ENCODE measurements at regions not wholly inside any gene's neighbourhood (a gene's known extent, or its start where the extent isn't known, plus 50 kb on each side); places are given as distances from the start of the nearest gene placed in this dataset.

GRCh38 chr5:26432386-26432785, 606.0 kb downstream of the CDH9 start:
- Histone ChIP-seq H3K4me3 (no peak overlapping the region), H3K36me3 (ENCODE audit: control insufficient read depth in 2 of 2, insufficient read depth in 2 of 2, low read length in 1 of 2) (no peaks in the 10 kb centered on the region), H3K9ac (ENCODE audit: control insufficient read depth, insufficient read depth, low read length) (no peak overlapping the region), H3K9me3 (replicated peaks; ENCODE audit: control insufficient read depth, insufficient read depth, low read length) (no peaks in the 10 kb centered on the region), H3K4me2 (ENCODE audit: control insufficient read depth, insufficient read depth) (no peak overlapping the region), H3K79me2 (ENCODE audit: control insufficient read depth, insufficient read depth, low read length) (no peaks in the 10 kb centered on the region), H3K27me3 (replicated peaks in 1 of 2; ENCODE audit: control insufficient read depth in 2 of 2, insufficient read depth in 2 of 2, low read length in 1 of 2) (no peaks in the 10 kb centered on the region), H3K27ac (ENCODE audit: control insufficient read depth, insufficient read depth) (no peak overlapping the region), H3K4me1 (ENCODE audit: control insufficient read depth, insufficient read depth, low read length) (no peaks in the 10 kb centered on the region), H4K20me1 (ENCODE audit: control insufficient read depth, insufficient read depth) (no peaks in the 10 kb centered on the region), H2AFZ (ENCODE audit: control insufficient read depth, low read depth, low read length) (no peak overlapping the region)
- TF ChIP-seq HDGF (IDR thresholded peaks at IDR 0.05): no peak
- TF ChIP-seq ZNF207 (IDR thresholded peaks at IDR 0.05; ENCODE audit: borderline replicate concordance): no peak
- no peak for TF ChIP-seq E2F8 (IDR thresholded peaks at IDR 0.05; ENCODE audit: low read depth, partially characterized antibody)
- TF ChIP-seq LARP7 (IDR thresholded peaks at IDR 0.05): no peak
- no peak for TF ChIP-seq CBX3 (IDR thresholded peaks at IDR 0.05; ENCODE audit: borderline replicate concordance, low read depth)
- TF ChIP-seq BCL3 (IDR thresholded peaks at IDR 0.05; ENCODE audit: borderline replicate concordance, insufficient read depth, low read depth, low read length, poor library complexity, severe bottlenecking): no peak
- no peak for TF ChIP-seq POLR2A (IDR thresholded peaks at IDR 0.05; ENCODE audit: low read depth, low read length)
- TF ChIP-seq ELK1 (IDR thresholded peaks at IDR 0.05; ENCODE audit: low read depth, low read length): no peak
- no peak for TF ChIP-seq STAT1 (conservative IDR thresholded peaks at IDR 0.05)
- no peak for TF ChIP-seq TCF12 (IDR thresholded peaks at IDR 0.05; ENCODE audit: low read depth, low read length)
- TF ChIP-seq NFIC (IDR thresholded peaks at IDR 0.05; ENCODE audit: low read depth, low read length): no peak
- TF ChIP-seq KLF5 (IDR thresholded peaks at IDR 0.05; ENCODE audit: partially characterized antibody): no peak
- TF ChIP-seq IKZF1 (conservative IDR thresholded peaks at IDR 0.05): no peak
- no peak for TF ChIP-seq HDAC2 (IDR thresholded peaks at IDR 0.05)
- TF ChIP-seq EED (IDR thresholded peaks at IDR 0.05; ENCODE audit: low read depth): no peak
- in situ Hi-C loops (cut with MboI) (no loop called here), intact Hi-C loops (cut with micrococcal nuclease; ENCODE audit: unreplicated experiment) (no loop called here)
- RAD21 ChIA-PET (ENCODE audit: unreplicated experiment): no interaction called here
- POLR2A ChIA-PET: no interaction called here
- SMC1A ChIA-PET (ENCODE audit: uncharacterized antibody, unreplicated experiment): no interaction called here
- CTCF ChIA-PET: no interaction called here
- DNase-seq (ENCODE audit: low read depth, low spot score): no peak
- BruUV-seq (replicated peaks): no TSS peak
- FAIRE-seq: no peak
- ATAC-seq: no peak
